Caco-2 (cell line): ENCODE measurements at regions not wholly inside any gene's neighbourhood (a gene's known extent, or its start where the extent isn't known, plus 50 kb on each side); places are given as distances from the start of the nearest gene placed in this dataset.

Experiments
- BruUV-seq: library from RNA; stranded (reverse); fragments of 400-500 nt; replicated peaks from 2 replicates; lab custom pipeline; 2021; lab: Mats Ljungman, UMichigan
- CTCF ChIA-PET: fragments of 300-600 bp; sonication (Branson Sonifier 250); formaldehyde crosslinking; loops from one replicate; lab custom pipeline; 2022; ENCODE audit warnings: antibody characterized with exemption; lab: Charles Lee
- POLR2A ChIA-PET: fragments of 300-600 bp; sonication (Branson Sonifier 250); formaldehyde crosslinking; loops from one replicate; lab custom pipeline; 2022; ENCODE audit warnings: antibody characterized with exemption; lab: Charles Lee
- DNase-seq, 2 experiments: peaks; one replicate each; pipeline versions ENCODE4 v3.0.0 to v3.0.0-alpha.2; 2020 to 2022
- H3K27me3 ChIP-seq: replicated peaks from 2 replicates; pipeline ENCODE4 v1.6.0; 2011; ENCODE audit warnings: low read length; ENCODE audit not compliant: control insufficient read depth, insufficient read depth
- H3K36me3 ChIP-seq: 2 replicates; pipeline ENCODE4 v1.5.1; 2011; ENCODE audit warnings: low read length; ENCODE audit not compliant: control insufficient read depth, insufficient read depth
- H3K4me1 ChIP-seq: fragments of 250-450 bp; sonication (Bioruptor Pico); 2 replicates; pipeline ENCODE4 v1.5.1; 2020; ENCODE audit warnings: mild to moderate bottlenecking
- H3K4me3 ChIP-seq: 2 replicates; pipeline ENCODE4 v1.5.1; 2011; ENCODE audit warnings: low read depth, mild to moderate bottlenecking, control low read depth, low read length
- H3K9me3 ChIP-seq: fragments of 250-450 bp; sonication (Bioruptor Pico); 2 replicates; pipeline ENCODE4 v1.5.1; 2020; ENCODE audit warnings: mild to moderate bottlenecking, moderate library complexity
- H3K27ac Mint-ChIP-seq: one replicate; pipeline ENCODE4 v1.8.0; 2022; ENCODE audit warnings: mixed read lengths; ENCODE audit not compliant: unreplicated experiment
- H3K27me3 Mint-ChIP-seq: one replicate; pipeline ENCODE4 v1.8.0; 2022; ENCODE audit warnings: mixed read lengths; ENCODE audit not compliant: insufficient read depth, unreplicated experiment
- H3K36me3 Mint-ChIP-seq: one replicate; pipeline ENCODE4 v1.8.0; 2022; ENCODE audit warnings: mild to moderate bottlenecking, mixed read lengths; ENCODE audit not compliant: insufficient read depth, unreplicated experiment
- H3K4me1 Mint-ChIP-seq: one replicate; pipeline ENCODE4 v1.8.0; 2022; ENCODE audit warnings: low read depth, mixed read lengths; ENCODE audit not compliant: unreplicated experiment
- H3K4me3 Mint-ChIP-seq: one replicate; pipeline ENCODE4 v1.8.0; 2022; ENCODE audit warnings: mild to moderate bottlenecking, moderate library complexity, mixed read lengths; ENCODE audit not compliant: unreplicated experiment
- H3K9me3 Mint-ChIP-seq: one replicate; pipeline ENCODE4 v1.8.0; 2022; ENCODE audit warnings: mixed read lengths; ENCODE audit not compliant: unreplicated experiment
- CTCF ChIP-seq, 2 experiments: fragments of 200-600 bp in 1 of 2; IDR thresholded peaks; 1 replicate in 1 of 2; 2 replicates in 1 of 2; pipeline versions ENCODE4 v1.5.1 to v1.8.0; 2011 to 2022; ENCODE audit warnings: antibody characterized with exemption in 1 of 2, control low read depth in 1 of 2, inconsistent platforms in 1 of 2, low read depth in 1 of 2, low read length in 1 of 2, mild to moderate bottlenecking in 1 of 2, moderate library complexity in 1 of 2; ENCODE audit not compliant: insufficient read depth in 1 of 2, severe bottlenecking in 1 of 2, unreplicated experiment in 1 of 2
- intact Hi-C: fragments of 100-400 bp; cut with micrococcal nuclease; formaldehyde crosslinking; loops from one replicate; pipeline ENCODE4 v1.10.0; 2022; ENCODE audit not compliant: unreplicated experiment

GRCh38 chr13:81779876-81780275 is 1439.0 kb upstream of the SPRY2 start:
- no peak for TF ChIP-seq CTCF (IDR thresholded peaks at IDR 0.05; ENCODE audit: insufficient read depth in 1 of 2, low read depth in 1 of 2, low read length in 1 of 2, severe bottlenecking in 1 of 2, unreplicated experiment in 1 of 2)
- H3K27ac Mint-ChIP-seq = no peak overlapping the region
- no peaks in the 10 kb centered on the region for H3K4me1 Mint-ChIP-seq
- H3K36me3 Mint-ChIP-seq = no peaks in the 10 kb centered on the region
- no peak for DNase-seq
- ChIA-PET POLR2A (no interaction called here), CTCF (no interaction called here)
- Histone ChIP-seq H3K4me3 (no peak overlapping the region), H3K27me3 (no peaks in the 10 kb centered on the region), H3K36me3 (no peaks in the 10 kb centered on the region), H3K9me3 (peaks cover 2% of the 10 kb centered on the region; the same call in 1 of the 2 replicates), H3K4me1 (no peaks in the 10 kb centered on the region)
- H3K4me3 Mint-ChIP-seq = no peak overlapping the region
- no peaks in the 10 kb centered on the region for H3K27me3 Mint-ChIP-seq
- H3K9me3 Mint-ChIP-seq = no peaks in the 10 kb centered on the region
- BruUV-seq = no TSS peak
- intact Hi-C loops = no loop called here

- H3K27me3 ChIP-seq = no peaks in the 10 kb centered on the region
- H3K4me1 ChIP-seq = no peaks in the 10 kb centered on the region
- H3K36me3 ChIP-seq = no peaks in the 10 kb centered on the region
- ChIA-PET POLR2A (no interaction called here), CTCF (no interaction called here)
- no peak for TF ChIP-seq CTCF (IDR thresholded peaks at IDR 0.05; ENCODE audit: insufficient read depth in 1 of 2, low read depth in 1 of 2, low read length in 1 of 2, severe bottlenecking in 1 of 2, unreplicated experiment in 1 of 2)
- H3K9me3 ChIP-seq = peaks cover 2% of the 10 kb centered on the region; the same call in 1 of the 2 replicates
- BruUV-seq = no TSS peak
- intact Hi-C loops = no loop called here
- no peak overlapping the region for H3K4me3 ChIP-seq
- H3K27me3 Mint-ChIP-seq = no peaks in the 10 kb centered on the region
- no peaks in the 10 kb centered on the region for H3K9me3 Mint-ChIP-seq
- H3K36me3 Mint-ChIP-seq = no peaks in the 10 kb centered on the region
- no peaks in the 10 kb centered on the region for H3K4me1 Mint-ChIP-seq
- H3K27ac Mint-ChIP-seq = no peak overlapping the region
- no peak overlapping the region for H3K4me3 Mint-ChIP-seq
- DNase-seq = no peak
Measured at GRCh38 chr13:81778350-81778749, 1437.4 kb upstream of the SPRY2 start.

- H3K9me3 ChIP-seq = no peaks in the 10 kb centered on the region
- H3K27ac Mint-ChIP-seq = no peak overlapping the region
- no peak for DNase-seq
- CTCF ChIA-PET = no interaction called here
- TF ChIP-seq CTCF (IDR thresholded peaks at IDR 0.05; ENCODE audit: insufficient read depth in 1 of 2, low read depth in 1 of 2, low read length in 1 of 2, severe bottlenecking in 1 of 2, unreplicated experiment in 1 of 2) = no peak
- no peaks in the 10 kb centered on the region for H3K27me3 ChIP-seq
- H3K4me1 Mint-ChIP-seq = no peaks in the 10 kb centered on the region
- no peaks in the 10 kb centered on the region for H3K36me3 Mint-ChIP-seq
- intact Hi-C loops = no loop called here
- no TSS peak for BruUV-seq
- no peaks in the 10 kb centered on the region for H3K9me3 Mint-ChIP-seq
- H3K36me3 ChIP-seq = no peaks in the 10 kb centered on the region
- POLR2A ChIA-PET = no interaction called here
- H3K4me3 Mint-ChIP-seq = no peak overlapping the region
- no peaks in the 10 kb centered on the region for H3K27me3 Mint-ChIP-seq
- no peak overlapping the region for H3K4me3 ChIP-seq
- no peaks in the 10 kb centered on the region for H3K4me1 ChIP-seq
Measured at GRCh38 chr13:81773263-81773662, 1432.3 kb upstream of the SPRY2 start.
